ENCODE measurements at regions not wholly inside any gene's neighbourhood (a gene's known extent, or its start where the extent isn't known, plus 50 kb on each side); places are given as distances from the start of the nearest gene placed in this dataset.

GRCh38 chr1:213466541-213466940 lies 415.5 kb downstream of the RPS6KC1 start:
- Histone ChIP-seq H2AK9ac (replicated peaks; ENCODE audit: low read depth, low read length, poor library complexity) (no peak overlapping the region), H3K79me1 (ENCODE audit: low read depth in 1 of 2, low read length in 2 of 2) (no peaks in the 10 kb centered on the region), H2AK5ac (ENCODE audit: low read depth, low read length) (no peak overlapping the region), H3K4me3 (ENCODE audit: insufficient read depth, low read depth, low read length) (no peak overlapping the region), H3K14ac (replicated peaks; ENCODE audit: low read depth, low read length) (no peak overlapping the region), H3K4me2 (ENCODE audit: low read depth, low read length) (no peak overlapping the region), H2BK120ac (ENCODE audit: low read depth, low read length) (no peak overlapping the region), H4K8ac (ENCODE audit: low read depth in 2 of 2, low read length in 2 of 2) (no peak overlapping the region), H2BK20ac (ENCODE audit: low read depth, low read length) (no peak overlapping the region), H3K27ac (ENCODE audit: insufficient read depth, low read length) (no peak overlapping the region), H2BK5ac (ENCODE audit: low read depth, low read length, poor library complexity, severe bottlenecking) (no peak overlapping the region), H3K27me3 (ENCODE audit: control insufficient read depth, insufficient read depth, low read length) (no peaks in the 10 kb centered on the region), H4K5ac (ENCODE audit: low read depth, low read length) (no peak overlapping the region), H3K18ac (ENCODE audit: low read depth, low read length) (no peak overlapping the region), H3K36me3 (ENCODE audit: control insufficient read depth, insufficient read depth, low read length) (no peaks in the 10 kb centered on the region), H3K9ac (ENCODE audit: low read depth, low read length) (no peak overlapping the region), H3K9me3 (ENCODE audit: control insufficient read depth, insufficient read depth, low read length) (peaks cover 2% of the 10 kb centered on the region), H3K9me1 (ENCODE audit: insufficient read depth, low read length) (no peaks in the 10 kb centered on the region), H3K4me1 (ENCODE audit: control insufficient read depth, insufficient read depth, low read length) (no peaks in the 10 kb centered on the region), H2BK15ac (ENCODE audit: low read depth, low read length) (no peak overlapping the region), H3K56ac (ENCODE audit: extremely low read depth, insufficient read depth, low read length) (no peak overlapping the region), H3K23ac (ENCODE audit: low read depth, low read length) (no peak overlapping the region), H2AFZ (replicated peaks; ENCODE audit: low read length, poor library complexity) (no peak overlapping the region), H4K91ac (ENCODE audit: insufficient read depth, low read depth, low read length) (no peak overlapping the region), H4K20me1 (ENCODE audit: insufficient read depth, low read length) (no peaks in the 10 kb centered on the region), H3K4ac (ENCODE audit: low read depth, low read length) (no peak overlapping the region)
- in situ Hi-C loops (cut with MboI; ENCODE audit: low sequenced_read_pairs) (no loop called here), intact Hi-C loops (cut with micrococcal nuclease) (no loop called here), dilution Hi-C loops (cut with HindIII; ENCODE audit: low sequenced_read_pairs, unreplicated experiment) (no loop called here)
- DNase-seq (no peak), ATAC-seq (ENCODE audit: low read depth) (no peak)
- TF ChIP-seq RAD21 (IDR thresholded peaks at IDR 0.05; ENCODE audit: low read length) = no peak
- TF ChIP-seq MAZ (IDR thresholded peaks at IDR 0.05; ENCODE audit: borderline replicate concordance, low read depth, low read length) = no peak
- no peak for TF ChIP-seq MXI1 (IDR thresholded peaks at IDR 0.05; ENCODE audit: borderline replicate concordance, low read depth, low read length)
- no peak for TF ChIP-seq NFE2L2 (IDR thresholded peaks at IDR 0.05; ENCODE audit: low read depth, low read length)
- no peak for TF ChIP-seq MAFK (IDR thresholded peaks at IDR 0.05; ENCODE audit: low read depth, low read length)
- TF ChIP-seq CHD1 (IDR thresholded peaks at IDR 0.05; ENCODE audit: low read depth, low read length) = no peak
- no peak for TF ChIP-seq POLR2A (IDR thresholded peaks at IDR 0.05; ENCODE audit: low read depth, low read length)
- no peak for TF ChIP-seq CEBPB (IDR thresholded peaks at IDR 0.05; ENCODE audit: low read depth, low read length)
- no peak for TF ChIP-seq RCOR1 (IDR thresholded peaks at IDR 0.05; ENCODE audit: insufficient replicate concordance, low read length)
- TF ChIP-seq ELK1 (IDR thresholded peaks at IDR 0.05; ENCODE audit: borderline replicate concordance, low read depth, low read length) = no peak
- TF ChIP-seq FOS (IDR thresholded peaks at IDR 0.05; ENCODE audit: low read depth, low read length) = no peak
- no peak for TF ChIP-seq SMC3 (IDR thresholded peaks at IDR 0.05; ENCODE audit: low read depth, low read length)
- TF ChIP-seq BHLHE40 (IDR thresholded peaks at IDR 0.05; ENCODE audit: low read depth, low read length) = no peak
- no peak for TF ChIP-seq CTCF (conservative IDR thresholded peaks at IDR 0.05; ENCODE audit: low read depth, low read length)
- no peak for TF ChIP-seq USF2 (IDR thresholded peaks at IDR 0.05; ENCODE audit: low read depth, low read length)
- TF ChIP-seq RFX5 (IDR thresholded peaks at IDR 0.05; ENCODE audit: low read depth, low read length) = no peak
- BruUV-seq (replicated peaks) = no TSS peak
- ChIA-PET CTCF (no interaction called here), POLR2A (ENCODE audit: unreplicated experiment) (no interaction called here)

Data from IMR-90 (cell line).